Neural crest cell (in vitro differentiated cells): ENCODE measurements at regions not wholly inside any gene's neighbourhood (a gene's known extent, or its start where the extent isn't known, plus 50 kb on each side); places are given as distances from the start of the nearest gene placed in this dataset.

Experiments used
- DNase-seq: peaks from one replicate; pipeline ENCODE4 v3.0.0; 2021; ENCODE audit warnings: low read depth, mixed read lengths, low spot score
- H3K27ac Mint-ChIP-seq: one replicate; pipeline ENCODE4 v1.8.0; 2021; ENCODE audit warnings: mild to moderate bottlenecking, mixed read lengths; ENCODE audit not compliant: unreplicated experiment
- H3K27me3 Mint-ChIP-seq: 2 replicates; pipeline ENCODE4 v1.8.0; 2021; ENCODE audit warnings: low read depth, mild to moderate bottlenecking, mixed read lengths
- H3K36me3 Mint-ChIP-seq: 2 replicates; pipeline ENCODE4 v1.8.0; 2021; ENCODE audit warnings: low read depth, mild to moderate bottlenecking, mixed read lengths
- H3K4me1 Mint-ChIP-seq: 2 replicates; pipeline ENCODE4 v1.8.0; 2021; ENCODE audit warnings: mixed read lengths
- H3K4me3 Mint-ChIP-seq: one replicate; pipeline ENCODE4 v1.8.0; 2021; ENCODE audit warnings: mild to moderate bottlenecking, mixed read lengths
- H3K9me3 Mint-ChIP-seq: 2 replicates; pipeline ENCODE4 v1.8.0; 2021; ENCODE audit warnings: mixed read lengths
- TF ChIP-seq, protein P1 (sequence below): fragments of 200-600 bp; sonication (generic); conservative IDR thresholded peaks from 2 replicates; pipeline ENCODE4 v1.5.0; 2021; ENCODE audit warnings: antibody characterized with exemption, mild to moderate bottlenecking

DNA sequence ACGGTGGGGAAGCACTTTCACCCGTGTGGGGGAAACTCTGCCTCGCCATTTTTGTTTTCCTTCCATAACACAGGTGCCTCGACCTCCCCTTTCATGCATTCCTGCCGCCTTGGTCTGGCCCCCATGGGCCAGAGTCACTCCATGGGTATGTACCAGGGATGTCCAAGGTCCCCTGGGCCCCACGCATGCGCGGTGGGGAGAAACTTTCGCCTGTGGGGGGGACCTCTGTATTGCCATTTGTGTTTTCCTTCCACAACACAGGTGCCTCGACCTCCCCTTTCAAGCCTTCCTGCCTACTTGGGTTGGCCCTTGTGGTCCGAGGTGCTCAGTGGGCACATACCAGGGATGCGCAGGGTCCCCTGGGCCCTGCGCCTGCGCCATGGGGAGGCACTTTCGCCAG, 345.8 kb downstream of the ALG10 start:
- Mint-ChIP-seq H3K36me3 (no peaks in the 10 kb centered on the region), H3K27me3 (no peaks in the 10 kb centered on the region)

GRCh38 chr12:34371050-34371449, 348.8 kb downstream of the ALG10 start:
- Mint-ChIP-seq H3K9me3 (no peaks in the 10 kb centered on the region), H3K36me3 (no peaks in the 10 kb centered on the region), H3K4me3 (no peak overlapping the region), H3K4me1 (no peaks in the 10 kb centered on the region), H3K27ac (no peak overlapping the region), H3K27me3 (no peaks in the 10 kb centered on the region)
- no peak for DNase-seq
- TF ChIP-seq, protein P1, sequence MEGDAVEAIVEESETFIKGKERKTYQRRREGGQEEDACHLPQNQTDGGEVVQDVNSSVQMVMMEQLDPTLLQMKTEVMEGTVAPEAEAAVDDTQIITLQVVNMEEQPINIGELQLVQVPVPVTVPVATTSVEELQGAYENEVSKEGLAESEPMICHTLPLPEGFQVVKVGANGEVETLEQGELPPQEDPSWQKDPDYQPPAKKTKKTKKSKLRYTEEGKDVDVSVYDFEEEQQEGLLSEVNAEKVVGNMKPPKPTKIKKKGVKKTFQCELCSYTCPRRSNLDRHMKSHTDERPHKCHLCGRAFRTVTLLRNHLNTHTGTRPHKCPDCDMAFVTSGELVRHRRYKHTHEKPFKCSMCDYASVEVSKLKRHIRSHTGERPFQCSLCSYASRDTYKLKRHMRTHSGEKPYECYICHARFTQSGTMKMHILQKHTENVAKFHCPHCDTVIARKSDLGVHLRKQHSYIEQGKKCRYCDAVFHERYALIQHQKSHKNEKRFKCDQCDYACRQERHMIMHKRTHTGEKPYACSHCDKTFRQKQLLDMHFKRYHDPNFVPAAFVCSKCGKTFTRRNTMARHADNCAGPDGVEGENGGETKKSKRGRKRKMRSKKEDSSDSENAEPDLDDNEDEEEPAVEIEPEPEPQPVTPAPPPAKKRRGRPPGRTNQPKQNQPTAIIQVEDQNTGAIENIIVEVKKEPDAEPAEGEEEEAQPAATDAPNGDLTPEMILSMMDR = no peak

More for the DNA sequence above, 345.8 kb downstream of the ALG10 start:
- Mint-ChIP-seq H3K4me1 (no peaks in the 10 kb centered on the region), H3K4me3 (no peak overlapping the region), H3K27ac (no peak overlapping the region), H3K9me3 (no peaks in the 10 kb centered on the region)
- DNase-seq = no peak
- TF ChIP-seq, protein P1 = no peak

- Mint-ChIP-seq H3K9me3 (no peaks in the 10 kb centered on the region), H3K4me3 (no peak overlapping the region), H3K4me1 (no peaks in the 10 kb centered on the region), H3K36me3 (no peaks in the 10 kb centered on the region), H3K27me3 (no peaks in the 10 kb centered on the region), H3K27ac (no peak overlapping the region)
- TF ChIP-seq, protein P1 = no peak
- no peak for DNase-seq
Measured at GRCh38 chr12:34372003-34372402, 349.7 kb downstream of the ALG10 start.

DNA sequence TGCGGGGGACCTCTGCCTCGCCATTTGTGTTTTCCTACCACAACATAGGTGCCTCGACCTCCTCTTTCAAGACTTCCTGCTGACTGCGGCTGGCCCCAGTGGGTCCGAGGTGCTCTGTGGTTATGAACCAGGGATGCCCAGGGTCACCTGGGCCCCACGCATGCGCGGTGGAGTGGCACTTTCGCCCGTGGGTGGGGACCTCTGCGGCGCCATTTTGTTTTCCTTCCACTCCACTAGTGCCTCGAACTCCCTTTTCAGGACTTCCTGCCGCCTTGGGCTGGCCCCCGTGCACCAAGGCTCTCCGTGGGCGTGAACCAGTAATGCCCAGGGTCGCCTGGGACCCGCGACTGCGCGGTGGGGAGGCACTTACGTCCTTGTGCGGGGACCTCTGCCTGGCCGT, 351.6 kb downstream of the ALG10 start:
- Mint-ChIP-seq H3K27me3 (no peaks in the 10 kb centered on the region), H3K4me1 (no peaks in the 10 kb centered on the region), H3K4me3 (no peak overlapping the region), H3K9me3 (no peaks in the 10 kb centered on the region), H3K36me3 (no peaks in the 10 kb centered on the region), H3K27ac (no peak overlapping the region)
- no peak for DNase-seq
- TF ChIP-seq, protein P1 = no peak

DNA sequence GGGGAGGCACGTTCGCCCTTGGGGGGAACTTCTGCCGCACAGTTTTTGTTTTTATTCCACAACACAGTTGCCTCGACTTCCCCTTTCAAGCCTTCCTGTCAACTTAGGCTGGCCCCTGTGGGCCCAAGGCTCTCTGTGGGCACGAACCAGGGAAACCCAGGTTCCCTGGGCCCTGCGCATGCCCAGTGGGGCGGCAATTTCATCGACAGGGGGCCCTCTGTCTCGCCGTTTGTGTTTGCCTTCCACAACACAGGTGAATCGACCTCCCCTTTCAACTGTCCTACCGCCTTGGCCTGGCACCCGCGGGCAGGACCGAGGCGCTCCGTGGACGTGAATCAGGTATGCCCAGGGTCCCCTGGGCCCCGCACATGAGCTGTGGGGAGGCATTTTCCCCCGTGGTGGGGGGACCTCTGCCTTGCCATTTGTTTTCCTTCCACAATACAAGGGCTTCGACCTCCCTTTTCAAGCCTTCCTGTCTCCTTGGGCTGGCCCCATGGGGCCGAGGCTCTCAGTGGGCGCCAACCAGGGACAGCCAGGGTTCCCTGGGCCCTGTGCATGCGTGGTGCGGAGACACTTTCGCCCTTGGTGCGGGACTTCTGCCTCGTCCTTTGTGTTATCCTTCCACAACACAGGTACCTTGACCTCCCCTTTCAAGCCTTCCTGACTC, 354.0 kb downstream of the ALG10 start:
- no peaks in the 10 kb centered on the region for H3K4me1 Mint-ChIP-seq
- H3K36me3 Mint-ChIP-seq = no peaks in the 10 kb centered on the region
- no peak overlapping the region for H3K4me3 Mint-ChIP-seq
- TF ChIP-seq, protein P1 = no peak
- H3K9me3 Mint-ChIP-seq = no peaks in the 10 kb centered on the region
- DNase-seq = no peak
- H3K27ac Mint-ChIP-seq = no peak overlapping the region
- H3K27me3 Mint-ChIP-seq = no peaks in the 10 kb centered on the region
